ENCODE measurements at regions not wholly inside any gene's neighbourhood (a gene's known extent, or its start where the extent isn't known, plus 50 kb on each side); places are given as distances from the start of the nearest gene placed in this dataset.

GRCh38 chr15:88400084-88400483, 67.1 kb downstream of the MRPL46 start (continued):
- TF ChIP-seq JUND (IDR thresholded peaks at IDR 0.05; ENCODE audit: low read length) (no peak), EZH2 (IDR thresholded peaks at IDR 0.05; ENCODE audit: low read depth, low read length, severe bottlenecking) (no peak)
